Transverse colon (tissue), 4 donors: ENCODE measurements at regions not wholly inside any gene's neighbourhood (a gene's known extent, or its start where the extent isn't known, plus 50 kb on each side); places are given as distances from the start of the nearest gene placed in this dataset.

ENCODE experiments used
- DNase-seq: peaks from one replicate; pipeline ENCODE4 v3.0.0-alpha.2; 2019
- H3K27ac ChIP-seq, 4 donors: fragments of 200-600 bp; sonication (generic); 2 replicates each; pipeline ENCODE4 v1.5.1; 2016 to 2018; ENCODE audit warnings: inconsistent platforms in 4 of 4
- H3K27me3 ChIP-seq: fragments of 200-600 bp; sonication (generic); 2 replicates; pipeline ENCODE4 v1.5.1; 2017; ENCODE audit warnings: inconsistent platforms
- H3K36me3 ChIP-seq, 4 donors: fragments of 200-600 bp; sonication (generic); 2 replicates each; pipeline ENCODE4 v1.5.1; 2017 to 2019; ENCODE audit warnings: inconsistent platforms in 4 of 4
- H3K4me1 ChIP-seq, 4 donors: fragments of 200-600 bp; sonication (generic); 2 replicates each; pipeline ENCODE4 v1.5.1; 2017 to 2020; ENCODE audit warnings: inconsistent platforms in 4 of 4
- H3K4me3 ChIP-seq, 4 donors: fragments of 200-600 bp; sonication (generic); 1 replicate in 1 of 4; 2 replicates in 3 of 4; pipeline versions ENCODE4 v1.5.1 to v1.6.1; 2017 to 2019; ENCODE audit warnings: inconsistent platforms in 4 of 4
- H3K9me3 ChIP-seq, 2 donors: fragments of 200-600 bp; sonication (generic); 2 replicates each; pipeline ENCODE4 v1.5.1; 2017 to 2019; ENCODE audit warnings: inconsistent platforms in 2 of 2
- EP300 ChIP-seq: sonication (generic); formaldehyde crosslinking; IDR thresholded peaks from one replicate; pipeline ENCODE4 v1.6.1; 2017; ENCODE audit warnings: antibody characterized with exemption, low read depth
- POLR2A ChIP-seq: fragments of 450-650 bp; IDR thresholded peaks from one replicate; pipeline ENCODE4 v1.6.1; 2016; ENCODE audit warnings: antibody characterized with exemption, mild to moderate bottlenecking, moderate library complexity
- POLR2AphosphoS5 ChIP-seq, 3 donors: sonication (generic); formaldehyde crosslinking; IDR thresholded peaks; one replicate each; pipeline ENCODE4 v1.6.1; 2016; ENCODE audit warnings: antibody characterized with exemption in 3 of 3
- WGBS, 2 donors: methylation state at CpG; one replicate each; pipeline ENCODE4 v1.1.5; 2018; ENCODE audit warnings: low coverage in 1 of 2; 5-methylcytosine and 5-hydroxymethylcytosine counted together
- in situ Hi-C, 4 donors: fragments of 200-750 bp; cut with MboI; loops; one replicate each; pipeline versions ENCODE4 v1.15.0 to v1.15.1; 2017; ENCODE audit warnings: low sequenced_read_pairs in 3 of 4, low pct_ligation_motif_present in 1 of 4, low pct_unique_long_range_greater_than_20kb in 1 of 4
- intact Hi-C: fragments of 100-400 bp; cut with DNase I; formaldehyde crosslinking; loops from one replicate; pipeline ENCODE4 v1.15.1; 2023; ENCODE audit warnings: low total_unique reads
- TF ChIP-seq, protein P1 (sequence below), 5 experiments: fragments of 200-600 bp in 3 of 5; fragments of 450-650 bp in 2 of 5; sonication (generic) in 3 of 5; IDR thresholded peaks; 1 replicate in 2 of 5; 2 replicates in 3 of 5; pipeline ENCODE4 v1.5.1; 2016 to 2017; ENCODE audit warnings: antibody characterized with exemption in 5 of 5, inconsistent platforms in 3 of 5, mild to moderate bottlenecking in 2 of 5, moderate library complexity in 1 of 5

DNA sequence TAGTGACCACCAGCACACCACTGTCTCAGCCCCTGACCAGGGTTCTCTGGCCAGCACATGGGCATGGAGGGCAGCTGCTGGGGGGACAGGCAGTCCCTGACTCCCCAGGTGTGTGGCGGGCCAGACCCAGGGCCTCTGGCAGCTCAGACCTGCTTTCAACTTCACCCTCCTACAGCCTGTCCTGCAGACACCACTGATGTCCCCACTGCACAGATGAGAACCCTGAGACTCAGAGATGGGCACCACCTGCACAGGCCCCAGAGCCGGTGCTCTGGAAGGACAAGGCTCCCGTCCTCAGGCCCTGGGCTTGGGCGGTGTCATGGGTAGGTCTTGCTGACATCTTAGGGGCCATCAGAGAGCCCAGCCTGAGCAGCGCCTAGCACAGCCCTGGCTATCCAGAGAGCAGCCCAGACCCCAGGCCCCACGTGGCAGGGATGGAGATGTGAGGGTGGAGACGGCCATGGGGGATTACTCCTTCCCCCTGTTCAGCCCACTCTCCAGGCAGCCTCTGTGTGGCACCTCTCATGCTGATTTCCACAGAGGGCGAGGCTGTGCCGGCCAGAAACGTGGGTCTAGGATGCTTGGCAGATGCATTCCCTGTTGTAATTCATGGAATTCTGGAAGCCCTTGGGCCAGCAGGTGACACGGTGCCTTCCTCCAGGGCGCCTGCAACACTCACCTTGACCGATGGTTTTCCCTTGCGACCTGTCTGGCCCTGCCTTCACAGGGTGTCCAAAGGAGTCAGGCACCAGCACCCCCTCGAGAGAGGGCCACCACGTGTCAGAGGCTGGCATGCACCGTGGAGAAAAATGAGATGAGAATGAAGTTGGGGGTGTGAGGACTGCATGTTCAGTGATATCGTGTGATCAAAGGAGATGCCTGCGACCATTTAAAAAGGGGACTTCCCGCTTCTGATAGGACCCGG lies 61.2 kb upstream of the GLI2 start:
- in situ Hi-C loops = loop anchor here in 3 of 4 donors (5.0 to 25.0 kb wide), 4 partner anchors 330 to 688 kb away; partner anchors contain the start of gene INHBB (in 1 of the 3)

DNA sequence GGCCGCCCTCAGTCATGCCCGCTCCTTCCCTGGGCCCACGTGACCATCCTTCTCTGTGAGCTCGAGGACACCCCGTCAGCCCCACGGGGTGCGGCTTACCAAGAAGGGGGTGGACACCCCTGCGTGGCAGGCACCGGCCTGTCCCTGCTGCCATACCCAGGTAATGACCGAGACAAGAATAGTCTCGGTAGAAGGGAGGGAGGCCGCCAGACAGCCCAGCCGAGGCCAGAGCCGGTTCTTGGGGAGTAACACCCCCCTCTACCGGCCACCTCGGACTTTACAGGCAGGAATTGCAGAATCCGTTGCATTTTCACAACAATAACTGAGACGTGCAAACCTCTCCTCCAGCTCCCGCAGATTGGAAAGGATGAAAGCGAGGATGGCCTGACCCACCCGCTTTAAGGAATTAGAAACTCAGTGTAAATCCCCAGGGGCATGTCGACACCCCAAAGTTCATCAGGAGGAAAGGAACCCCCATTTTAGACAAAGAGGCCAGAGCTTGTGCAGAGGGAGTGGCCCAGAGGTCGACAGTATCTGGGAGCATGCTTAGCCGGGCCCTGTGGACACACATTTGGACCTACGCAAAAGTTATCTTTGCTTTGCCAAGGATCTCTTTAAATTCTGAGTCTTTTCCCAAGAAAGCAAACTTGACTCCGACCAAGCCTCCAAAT lies 60.1 kb upstream of the GLI2 start:
- H3K36me3 ChIP-seq = no peaks in the 10 kb centered on the region
- WGBS, 2 donors = 40 to 100% methylated on average over 1 to 24 of the region's 26 CpGs
- H3K27ac ChIP-seq = no peak overlapping the region
- DNase-seq = peak; percentile 47
- H3K27me3 ChIP-seq = peaks cover 33% of the 10 kb centered on the region
- intact Hi-C loops (no loop called here), in situ Hi-C loops (loop anchor here in 3 of 4 donors (5.0 to 25.0 kb wide), 4 partner anchors 331 to 687 kb away; partner anchors contain the start of gene INHBB (in 1 of the 3))
- H3K4me3 ChIP-seq = no peak overlapping the region
- H3K9me3 ChIP-seq = no peaks in the 10 kb centered on the region
- TF ChIP-seq, protein P1, sequence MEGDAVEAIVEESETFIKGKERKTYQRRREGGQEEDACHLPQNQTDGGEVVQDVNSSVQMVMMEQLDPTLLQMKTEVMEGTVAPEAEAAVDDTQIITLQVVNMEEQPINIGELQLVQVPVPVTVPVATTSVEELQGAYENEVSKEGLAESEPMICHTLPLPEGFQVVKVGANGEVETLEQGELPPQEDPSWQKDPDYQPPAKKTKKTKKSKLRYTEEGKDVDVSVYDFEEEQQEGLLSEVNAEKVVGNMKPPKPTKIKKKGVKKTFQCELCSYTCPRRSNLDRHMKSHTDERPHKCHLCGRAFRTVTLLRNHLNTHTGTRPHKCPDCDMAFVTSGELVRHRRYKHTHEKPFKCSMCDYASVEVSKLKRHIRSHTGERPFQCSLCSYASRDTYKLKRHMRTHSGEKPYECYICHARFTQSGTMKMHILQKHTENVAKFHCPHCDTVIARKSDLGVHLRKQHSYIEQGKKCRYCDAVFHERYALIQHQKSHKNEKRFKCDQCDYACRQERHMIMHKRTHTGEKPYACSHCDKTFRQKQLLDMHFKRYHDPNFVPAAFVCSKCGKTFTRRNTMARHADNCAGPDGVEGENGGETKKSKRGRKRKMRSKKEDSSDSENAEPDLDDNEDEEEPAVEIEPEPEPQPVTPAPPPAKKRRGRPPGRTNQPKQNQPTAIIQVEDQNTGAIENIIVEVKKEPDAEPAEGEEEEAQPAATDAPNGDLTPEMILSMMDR (IDR thresholded peaks at IDR 0.05) = peak; percentile 56 to 66 (median 63)
- no peak for TF ChIP-seq POLR2A
- H3K4me1 ChIP-seq = peaks cover 0 to 4% (median 4%) of the 10 kb centered on the region in 4 donors

More for the DNA sequence above, 61.2 kb upstream of the GLI2 start:
- no peak overlapping the region for H3K4me3 ChIP-seq
- 76% methylated on average over 20 of the region's 21 CpGs; no CpG with 5 or more reads in 1 of the 2 donors for WGBS, 2 donors
- no peaks in the 10 kb centered on the region for H3K36me3 ChIP-seq
- peaks cover 0 to 2% (median 0%) of the 10 kb centered on the region in 4 donors for H3K4me1 ChIP-seq
- intact Hi-C loops = no loop called here
- no peaks in the 10 kb centered on the region for H3K9me3 ChIP-seq
- TF ChIP-seq POLR2A = no peak
- TF ChIP-seq POLR2AphosphoS5 (IDR thresholded peaks at IDR 0.05) = no peak
- TF ChIP-seq, protein P1 (IDR thresholded peaks at IDR 0.05) = no peak
- TF ChIP-seq EP300 = no peak
- DNase-seq = no peak
- peaks cover 39% of the 10 kb centered on the region for H3K27me3 ChIP-seq
- H3K27ac ChIP-seq = no peak overlapping the region

DNA sequence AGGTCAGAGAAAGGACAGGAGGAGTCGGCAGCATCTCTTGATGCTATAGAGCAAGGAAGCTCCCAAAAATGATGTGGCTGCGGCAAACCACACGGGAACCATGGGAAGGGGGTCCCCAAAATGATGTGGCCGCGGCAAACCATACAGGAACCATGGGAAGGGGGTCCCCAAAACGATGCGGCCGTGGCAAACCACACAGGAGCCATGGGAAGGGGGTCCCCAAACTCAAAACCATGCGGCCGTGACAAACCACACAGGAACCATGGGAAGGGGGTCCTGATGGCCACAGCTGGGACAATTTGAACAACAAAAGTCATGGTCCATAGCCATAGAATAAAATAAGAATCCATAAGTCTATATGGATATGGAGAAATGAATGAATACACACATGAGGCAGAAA lies 58.4 kb upstream of the GLI2 start:
- Histone ChIP-seq H3K4me3 (no peak overlapping the region), H3K36me3 (no peaks in the 10 kb centered on the region), H3K4me1 (peaks cover 0 to 4% (median 4%) of the 10 kb centered on the region in 4 donors), H3K27me3 (peaks cover 21% of the 10 kb centered on the region), H3K27ac (no peak overlapping the region), H3K9me3 (no peaks in the 10 kb centered on the region)
- in situ Hi-C loops (loop anchor here in 3 of 4 donors (5.0 to 25.0 kb wide), 4 partner anchors 332 to 685 kb away; partner anchors contain the start of gene INHBB (in 1 of the 3)), intact Hi-C loops (no loop called here)
- TF ChIP-seq POLR2A (no peak), EP300 (no peak)
- TF ChIP-seq, protein P1 (IDR thresholded peaks at IDR 0.05) = no peak
- no peak for DNase-seq
- WGBS, 2 donors = 83 to 98% methylated on average over 9 to 10 of the region's 10 CpGs

DNA sequence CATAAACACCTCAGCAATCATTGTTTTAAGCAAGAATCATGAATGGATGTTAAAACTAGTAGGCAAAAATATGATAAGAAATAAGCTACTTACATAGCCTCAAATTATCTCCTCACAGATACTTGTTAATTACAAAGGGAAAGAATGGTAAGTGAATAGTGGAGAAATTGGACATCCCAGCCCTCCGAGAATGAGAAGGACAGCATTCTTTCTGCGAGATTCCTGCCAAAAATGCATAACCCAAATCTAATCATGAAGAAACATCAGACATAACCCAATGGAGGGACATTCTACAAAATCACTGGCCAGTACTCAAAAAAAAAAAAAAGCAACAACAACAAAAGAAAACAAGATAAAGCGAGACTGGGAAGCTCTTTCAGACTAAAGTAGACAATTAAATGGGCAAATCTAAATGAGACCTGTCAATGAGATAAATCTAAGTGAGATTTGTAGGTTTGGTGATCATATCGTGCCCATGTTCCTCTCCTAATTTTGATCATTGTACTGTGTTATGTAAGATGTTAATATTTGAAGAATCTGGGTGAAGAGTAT lies 57.9 kb upstream of the GLI2 start:
- Histone ChIP-seq H3K27me3 (peaks cover 21% of the 10 kb centered on the region), H3K4me1 (peaks cover 0 to 4% (median 4%) of the 10 kb centered on the region in 4 donors), H3K36me3 (no peaks in the 10 kb centered on the region), H3K27ac (no peak overlapping the region), H3K9me3 (no peaks in the 10 kb centered on the region), H3K4me3 (no peak overlapping the region)
- no peak for DNase-seq
- 60 to 78% methylated on average over 2 to 4 of the region's 4 CpGs for WGBS, 2 donors
- TF ChIP-seq POLR2A = no peak
- TF ChIP-seq EP300 = no peak
- TF ChIP-seq POLR2AphosphoS5 (IDR thresholded peaks at IDR 0.05) = no peak
- TF ChIP-seq, protein P1 (IDR thresholded peaks at IDR 0.05) = no peak
- intact Hi-C loops = no loop called here
- in situ Hi-C loops = loop anchor here in 3 of 4 donors (5.0 to 25.0 kb wide), 4 partner anchors 333 to 685 kb away; partner anchors contain the start of gene INHBB (in 1 of the 3)
